Endothelial cell of umbilical vein (primary cell): ENCODE measurements at regions not wholly inside any gene's neighbourhood (a gene's known extent, or its start where the extent isn't known, plus 50 kb on each side); places are given as distances from the start of the nearest gene placed in this dataset.

Experiments used
- EZH2 ChIP-seq: IDR thresholded peaks from 2 replicates; pipeline ENCODE4 v1.6.1; 2012; ENCODE audit warnings: borderline replicate concordance, low read depth, mild to moderate bottlenecking, moderate library complexity, low read length, inconsistent platforms; ENCODE audit not compliant: severe bottlenecking
- JUN ChIP-seq: IDR thresholded peaks from 2 replicates; pipeline ENCODE4 v1.6.1; 2011; ENCODE audit warnings: borderline replicate concordance, low read depth; ENCODE audit not compliant: insufficient read length, insufficient read depth
- POLR2A ChIP-seq: IDR thresholded peaks from 2 replicates; pipeline ENCODE4 v1.6.1; 2012; ENCODE audit warnings: low read depth, mild to moderate bottlenecking, control low read depth, low read length
- POLR2AphosphoS5 ChIP-seq: IDR thresholded peaks from 2 replicates; pipeline ENCODE4 v1.6.1; 2012; ENCODE audit warnings: low read depth, mild to moderate bottlenecking, control low read depth, low read length, moderate library complexity; ENCODE audit not compliant: insufficient read depth
- TF ChIP-seq, protein P1 (sequence below), 2 donors: IDR thresholded peaks; 1 replicate in 1 of 2; 2 replicates in 1 of 2; pipeline ENCODE4 v1.5.1; 2011; ENCODE audit warnings: low read length in 2 of 2, mild to moderate bottlenecking in 2 of 2, moderate library complexity in 2 of 2, control low read depth in 1 of 2, inconsistent platforms in 1 of 2, low read depth in 1 of 2; ENCODE audit not compliant: insufficient read depth in 1 of 2; ENCODE audit errors: extremely low read depth in 1 of 2

DNA sequence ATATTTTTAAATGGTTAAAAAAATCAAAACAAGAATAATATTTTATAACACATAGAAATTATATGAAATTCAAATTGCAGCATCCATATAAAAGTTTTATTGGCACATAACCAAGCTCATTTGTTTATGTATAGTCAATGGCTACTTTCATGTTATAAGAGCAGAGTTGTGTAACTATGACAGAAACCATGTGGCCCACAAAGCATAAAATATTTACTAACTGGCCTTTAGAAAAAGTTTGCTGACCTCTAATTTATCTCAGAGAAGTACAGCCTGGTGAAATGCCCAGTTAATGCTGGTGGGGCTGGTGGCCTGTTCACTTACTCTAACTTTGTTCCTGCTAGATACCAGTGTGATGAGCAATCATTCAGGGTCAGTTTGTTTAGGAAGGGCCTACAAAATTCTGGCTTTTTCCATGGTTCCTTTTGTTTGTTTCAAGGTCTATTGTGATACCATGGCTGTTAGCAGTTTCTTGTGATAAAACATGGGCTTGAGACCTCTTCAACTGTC lies 104.6 kb downstream of the PPP1R2C start:
- TF ChIP-seq JUN (no peak), POLR2AphosphoS5 (no peak), POLR2A (no peak), EZH2 (no peak)
- TF ChIP-seq, protein P1, sequence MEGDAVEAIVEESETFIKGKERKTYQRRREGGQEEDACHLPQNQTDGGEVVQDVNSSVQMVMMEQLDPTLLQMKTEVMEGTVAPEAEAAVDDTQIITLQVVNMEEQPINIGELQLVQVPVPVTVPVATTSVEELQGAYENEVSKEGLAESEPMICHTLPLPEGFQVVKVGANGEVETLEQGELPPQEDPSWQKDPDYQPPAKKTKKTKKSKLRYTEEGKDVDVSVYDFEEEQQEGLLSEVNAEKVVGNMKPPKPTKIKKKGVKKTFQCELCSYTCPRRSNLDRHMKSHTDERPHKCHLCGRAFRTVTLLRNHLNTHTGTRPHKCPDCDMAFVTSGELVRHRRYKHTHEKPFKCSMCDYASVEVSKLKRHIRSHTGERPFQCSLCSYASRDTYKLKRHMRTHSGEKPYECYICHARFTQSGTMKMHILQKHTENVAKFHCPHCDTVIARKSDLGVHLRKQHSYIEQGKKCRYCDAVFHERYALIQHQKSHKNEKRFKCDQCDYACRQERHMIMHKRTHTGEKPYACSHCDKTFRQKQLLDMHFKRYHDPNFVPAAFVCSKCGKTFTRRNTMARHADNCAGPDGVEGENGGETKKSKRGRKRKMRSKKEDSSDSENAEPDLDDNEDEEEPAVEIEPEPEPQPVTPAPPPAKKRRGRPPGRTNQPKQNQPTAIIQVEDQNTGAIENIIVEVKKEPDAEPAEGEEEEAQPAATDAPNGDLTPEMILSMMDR (IDR thresholded peaks at IDR 0.05; ENCODE audit: extremely low read depth in 1 of 2, insufficient read depth in 1 of 2, low read depth in 1 of 2, low read length in 2 of 2) = no peak
